Liver (tissue), 3 donors: ENCODE measurements at regions not wholly inside any gene's neighbourhood (a gene's known extent, or its start where the extent isn't known, plus 50 kb on each side); places are given as distances from the start of the nearest gene placed in this dataset.

ENCODE experiments used
- EGR1 ChIP-seq, 2 donors: IDR thresholded peaks; 2 replicates each; pipeline ENCODE4 v1.6.1; 2016 to 2018; ENCODE audit warnings: antibody characterized with exemption in 2 of 2, low read depth in 2 of 2
- GABPA ChIP-seq, 2 donors: IDR thresholded peaks in 1 of 2; conservative IDR thresholded peaks in 1 of 2; 2 replicates each; pipeline ENCODE4 v1.6.1; 2016; ENCODE audit warnings: antibody characterized with exemption in 2 of 2, mild to moderate bottlenecking in 1 of 2, moderate library complexity in 1 of 2
- JUND ChIP-seq, 2 donors: IDR thresholded peaks; 2 replicates each; pipeline ENCODE4 v1.6.1; 2016; ENCODE audit warnings: antibody characterized with exemption in 2 of 2
- REST ChIP-seq: IDR thresholded peaks from 2 replicates; pipeline ENCODE4 v1.6.1; 2016; ENCODE audit warnings: antibody characterized with exemption, mild to moderate bottlenecking
- SP1 ChIP-seq: IDR thresholded peaks from 2 replicates; pipeline ENCODE4 v1.6.1; 2018; ENCODE audit warnings: antibody characterized with exemption, mild to moderate bottlenecking
- TAF1 ChIP-seq: conservative IDR thresholded peaks from 2 replicates; pipeline ENCODE4 v1.6.1; 2016; ENCODE audit warnings: antibody characterized with exemption, mild to moderate bottlenecking
- ZBTB33 ChIP-seq: IDR thresholded peaks from 2 replicates; pipeline ENCODE4 v1.6.1; 2016; ENCODE audit warnings: antibody characterized with exemption
- TF ChIP-seq, protein P1 (sequence below): fragments of 150-350 bp; IDR thresholded peaks from 2 replicates; pipeline ENCODE4 v1.5.1; 2017; ENCODE audit warnings: improper control_type of control experiment, low read depth, low read length; ENCODE audit not compliant: missing input control
- TF ChIP-seq, protein P2 (sequence below): IDR thresholded peaks from 2 replicates; pipeline ENCODE4 v1.6.1; 2016; ENCODE audit warnings: antibody characterized with exemption
- donor health status: healthy.
- donor health status: healthy.

DNA sequence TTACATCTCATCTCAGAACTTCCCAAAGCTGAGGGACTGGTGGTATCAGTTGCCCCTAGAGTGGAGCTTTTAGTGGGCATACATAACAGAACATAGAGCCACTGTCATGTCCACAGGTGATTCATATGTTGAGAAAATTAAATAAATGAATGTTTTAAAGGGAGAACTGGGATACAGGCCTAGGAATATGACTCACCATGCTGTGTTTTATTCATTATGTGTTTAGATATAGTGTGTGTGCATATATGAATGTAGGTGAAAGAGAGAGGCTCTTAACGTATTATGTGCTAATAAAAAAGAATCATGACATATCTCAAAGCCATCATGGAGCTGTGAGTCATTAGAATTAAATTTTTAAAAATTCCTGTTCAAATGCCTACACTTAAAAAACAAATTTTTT, 332.2 kb upstream of the RSPO3 start:
- TF ChIP-seq, protein P1, sequence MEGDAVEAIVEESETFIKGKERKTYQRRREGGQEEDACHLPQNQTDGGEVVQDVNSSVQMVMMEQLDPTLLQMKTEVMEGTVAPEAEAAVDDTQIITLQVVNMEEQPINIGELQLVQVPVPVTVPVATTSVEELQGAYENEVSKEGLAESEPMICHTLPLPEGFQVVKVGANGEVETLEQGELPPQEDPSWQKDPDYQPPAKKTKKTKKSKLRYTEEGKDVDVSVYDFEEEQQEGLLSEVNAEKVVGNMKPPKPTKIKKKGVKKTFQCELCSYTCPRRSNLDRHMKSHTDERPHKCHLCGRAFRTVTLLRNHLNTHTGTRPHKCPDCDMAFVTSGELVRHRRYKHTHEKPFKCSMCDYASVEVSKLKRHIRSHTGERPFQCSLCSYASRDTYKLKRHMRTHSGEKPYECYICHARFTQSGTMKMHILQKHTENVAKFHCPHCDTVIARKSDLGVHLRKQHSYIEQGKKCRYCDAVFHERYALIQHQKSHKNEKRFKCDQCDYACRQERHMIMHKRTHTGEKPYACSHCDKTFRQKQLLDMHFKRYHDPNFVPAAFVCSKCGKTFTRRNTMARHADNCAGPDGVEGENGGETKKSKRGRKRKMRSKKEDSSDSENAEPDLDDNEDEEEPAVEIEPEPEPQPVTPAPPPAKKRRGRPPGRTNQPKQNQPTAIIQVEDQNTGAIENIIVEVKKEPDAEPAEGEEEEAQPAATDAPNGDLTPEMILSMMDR = no peak
- TF ChIP-seq, protein P2, sequence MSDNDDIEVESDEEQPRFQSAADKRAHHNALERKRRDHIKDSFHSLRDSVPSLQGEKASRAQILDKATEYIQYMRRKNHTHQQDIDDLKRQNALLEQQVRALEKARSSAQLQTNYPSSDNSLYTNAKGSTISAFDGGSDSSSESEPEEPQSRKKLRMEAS = no peak
- TF ChIP-seq ZBTB33 (no peak), GABPA (IDR thresholded peaks at IDR 0.05 in 1 of 2, conservative IDR thresholded peaks at IDR 0.05 in 1 of 2) (no peak), TAF1 (no peak), JUND (IDR thresholded peaks at IDR 0.05) (no peak), EGR1 (IDR thresholded peaks at IDR 0.05; ENCODE audit: low read depth in 2 of 2) (no peak), SP1 (no peak), REST (no peak)
